ENCODE measurements at regions not wholly inside any gene's neighbourhood (a gene's known extent, or its start where the extent isn't known, plus 50 kb on each side); places are given as distances from the start of the nearest gene placed in this dataset.
"Not testable (repeated sequence)": the region's sequence is repeated elsewhere in the genome, so short reads cannot be mapped to it uniquely, and the experiment has no call there.

GRCh38 chr6:14290772-14291330, 173.3 kb downstream of the CD83 start:
- DNase-seq (ENCODE audit: low read depth, low spot score): no peak

DNA sequence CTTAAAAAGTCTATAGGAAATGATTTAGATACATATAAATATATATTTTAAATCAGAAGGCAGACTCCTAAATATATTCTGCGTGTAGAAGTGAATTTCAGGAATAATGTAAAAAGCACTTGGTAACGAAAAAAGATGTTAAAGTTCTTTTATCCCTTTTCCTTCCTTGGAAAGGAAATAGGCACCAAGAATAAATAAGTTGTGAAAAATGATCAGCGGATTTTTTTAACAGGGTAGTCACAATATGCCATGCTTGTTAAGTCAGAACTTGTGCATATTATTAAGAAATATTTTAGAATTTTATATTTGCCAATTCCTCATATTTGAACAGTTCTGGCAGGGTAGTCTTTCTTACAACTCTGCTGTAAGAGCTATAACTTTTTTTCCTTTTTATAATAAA, 173.8 kb downstream of the CD83 start:
- no peak for DNase-seq (ENCODE audit: low read depth, low spot score)

DNA sequence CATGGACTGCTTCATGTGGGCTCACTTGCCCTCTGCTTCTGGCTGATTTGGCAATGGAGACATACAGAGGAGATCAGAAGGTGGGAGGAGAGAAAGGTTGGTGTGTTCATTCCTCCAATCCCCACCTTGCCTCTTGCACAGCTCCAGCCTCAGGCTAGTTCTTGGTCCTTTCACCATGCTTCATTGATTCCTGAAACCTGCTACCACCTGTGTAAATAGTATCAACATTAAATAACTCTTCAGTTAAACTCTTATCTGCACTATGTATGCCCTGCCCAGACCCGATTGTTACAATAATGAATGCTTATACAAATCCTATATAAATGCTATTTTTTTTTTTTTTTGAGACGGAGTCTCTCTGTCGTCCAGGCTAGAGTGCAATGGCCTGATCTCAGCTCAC, 174.5 kb downstream of the CD83 start:
- no peak for DNase-seq (ENCODE audit: low read depth, low spot score)

DNA sequence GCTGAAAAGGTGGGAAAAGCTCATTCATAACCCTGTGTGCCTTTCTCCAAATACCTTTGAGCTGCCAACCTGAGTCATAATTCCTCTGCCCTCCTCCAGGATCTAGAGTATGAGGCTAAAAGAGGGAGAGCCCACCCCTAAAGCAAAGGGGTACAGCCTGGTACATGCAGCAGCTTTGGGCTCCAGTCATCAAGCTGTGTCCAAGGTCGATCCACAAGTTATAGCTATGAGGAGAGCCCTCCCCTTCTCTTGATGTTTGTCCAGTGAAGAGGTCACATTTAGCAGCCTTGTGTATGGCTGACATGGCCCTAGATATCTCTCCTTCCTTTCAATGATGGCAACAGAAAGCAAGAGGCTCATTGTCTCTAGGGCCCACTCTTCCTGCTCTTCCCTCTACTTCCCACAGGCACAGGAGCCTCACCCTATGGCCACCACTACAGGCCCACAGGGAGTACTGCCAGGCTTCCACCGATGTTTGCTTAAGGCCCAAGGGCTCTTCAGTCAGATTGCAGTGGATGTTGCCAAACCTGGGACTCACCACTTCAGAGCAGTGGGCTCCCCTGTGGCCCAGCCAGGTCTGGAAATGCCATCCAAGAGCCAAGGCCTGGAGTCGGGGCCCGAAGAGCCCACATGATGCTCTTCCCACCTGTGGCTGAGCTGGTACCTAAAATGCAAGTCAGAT, 176.8 kb downstream of the CD83 start:
- no peak for DNase-seq (ENCODE audit: low read depth, low spot score)

DNA sequence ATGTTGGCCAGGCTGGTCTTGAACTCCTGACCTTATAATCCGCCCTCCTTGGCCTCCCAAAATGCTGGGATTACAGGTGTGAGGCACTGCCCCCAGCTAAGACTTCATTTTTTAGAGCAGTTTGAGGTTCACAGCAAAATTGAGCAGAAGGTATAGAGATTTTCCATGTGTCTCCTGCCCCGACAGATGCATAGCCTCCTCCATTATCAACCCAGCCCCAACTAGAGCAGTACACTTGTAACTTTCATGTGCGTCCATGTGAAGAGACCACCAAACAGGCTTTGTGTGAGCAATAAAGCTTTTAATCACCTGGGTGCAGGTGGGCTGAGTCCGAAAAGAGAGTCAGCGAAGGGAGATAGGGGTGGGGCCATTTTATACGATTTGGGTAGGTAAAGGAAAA, 179.1 kb downstream of the CD83 start:
- not testable (repeated sequence) for DNase-seq (ENCODE audit: low read depth, low spot score)

DNA sequence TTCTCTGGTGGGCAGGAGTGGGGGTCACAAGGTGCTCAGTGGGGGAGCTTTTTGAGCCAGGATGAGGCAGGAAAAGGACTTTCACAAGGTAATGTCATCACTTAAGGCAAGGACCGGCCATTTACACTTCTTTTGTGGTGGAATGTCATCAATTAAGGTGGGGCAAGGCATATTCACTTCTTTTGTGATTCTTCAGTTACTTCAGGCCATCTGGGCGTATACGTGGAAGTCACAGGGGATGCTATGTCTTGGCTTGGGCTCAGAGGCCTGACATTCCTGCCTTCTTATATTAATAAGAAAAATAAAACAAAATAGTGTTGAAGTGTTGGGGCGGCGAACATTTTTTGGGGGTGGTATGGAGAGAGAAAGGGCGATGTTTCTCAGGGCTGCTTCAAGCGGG, 179.5 kb downstream of the CD83 start:
- not testable (repeated sequence) for DNase-seq (ENCODE audit: low read depth, low spot score)

DNA sequence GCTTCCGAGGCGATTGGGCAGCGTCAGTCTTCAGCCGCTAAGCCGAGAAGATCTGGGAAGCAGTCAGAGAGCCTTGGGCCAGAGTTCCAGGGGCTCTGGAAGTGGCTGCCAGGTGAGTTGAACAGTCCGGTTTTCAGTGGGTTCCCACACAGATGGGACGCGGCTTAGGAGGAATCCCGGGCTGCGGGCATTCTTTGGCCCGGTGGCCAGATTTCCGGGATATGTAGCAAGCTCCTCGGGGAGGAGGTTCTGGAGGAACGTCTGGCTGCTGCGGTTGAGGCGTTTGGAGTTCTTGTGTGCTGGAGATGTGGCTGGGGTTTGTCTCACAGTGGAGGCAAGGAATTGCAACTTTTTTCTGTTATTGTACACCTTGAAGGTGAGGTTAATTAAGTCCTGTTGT, 182.6 kb downstream of the CD83 start:
- not testable (repeated sequence) for DNase-seq (ENCODE audit: low read depth, low spot score)

DNA sequence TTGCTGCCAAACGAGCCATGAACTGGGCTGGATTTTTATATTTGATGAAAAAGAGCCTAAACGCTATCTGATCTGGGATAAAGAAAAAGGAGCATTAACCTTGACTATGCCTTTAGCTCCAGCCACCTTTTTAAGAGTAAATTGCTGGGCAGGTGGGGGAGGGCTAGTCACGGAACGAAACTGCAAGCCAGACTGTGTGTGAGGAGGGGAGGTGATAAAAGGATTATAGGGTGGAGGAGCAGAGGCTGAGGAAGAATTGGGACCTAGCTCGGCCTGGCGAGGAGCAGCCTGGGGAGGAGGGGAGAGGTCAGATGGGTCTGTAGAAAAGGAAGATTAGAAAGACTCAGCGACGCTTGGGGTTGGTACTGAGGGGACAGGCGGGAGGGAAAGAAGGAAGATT, 183.1 kb downstream of the CD83 start:
- DNase-seq (ENCODE audit: low read depth, low spot score): not testable (repeated sequence)

GRCh38 chr6:14301477-14301876, 183.9 kb downstream of the CD83 start:
- not testable (repeated sequence) for DNase-seq (ENCODE audit: low read depth, low spot score)

DNA sequence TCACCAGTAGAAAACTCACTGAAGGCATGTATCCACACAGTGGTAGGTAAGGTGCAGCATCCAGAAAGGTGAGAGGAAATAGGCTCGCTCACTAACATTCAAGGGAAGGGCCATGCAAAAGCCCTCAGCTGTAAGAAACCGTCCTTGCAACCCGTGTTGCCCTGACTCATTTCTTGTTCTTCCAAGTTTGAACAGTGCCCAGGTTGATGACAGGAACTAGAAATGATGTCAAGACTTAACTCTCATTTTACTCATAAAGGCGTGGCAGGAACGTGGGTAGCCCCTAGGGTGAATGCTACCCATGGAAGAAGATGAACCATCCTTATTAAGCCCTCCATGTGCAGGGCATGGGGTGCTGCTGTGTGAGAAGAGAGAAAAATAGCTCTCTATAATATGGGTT, 187.6 kb downstream of the CD83 start:
- no peak for DNase-seq (ENCODE audit: low read depth, low spot score)

DNA sequence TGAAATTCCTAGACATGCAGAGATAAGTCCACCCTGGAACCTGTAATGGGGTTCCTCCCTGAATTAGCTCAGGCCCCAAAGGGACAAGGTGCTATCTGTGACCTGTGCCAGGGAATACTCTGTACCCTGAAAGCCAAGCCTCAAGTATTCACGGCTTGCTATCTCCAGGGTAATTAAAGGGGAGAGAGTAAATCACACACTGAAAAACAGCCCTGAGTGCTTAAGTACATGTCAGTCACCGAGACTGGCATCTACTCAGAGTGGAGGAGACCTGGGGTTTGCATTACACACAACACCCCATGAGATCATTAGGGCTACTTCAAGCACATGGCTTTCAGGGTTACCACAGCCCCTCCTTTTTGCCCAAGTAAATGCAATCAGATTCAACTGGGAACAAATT, 188.1 kb downstream of the CD83 start:
- DNase-seq (ENCODE audit: low read depth, low spot score): no peak

DNA sequence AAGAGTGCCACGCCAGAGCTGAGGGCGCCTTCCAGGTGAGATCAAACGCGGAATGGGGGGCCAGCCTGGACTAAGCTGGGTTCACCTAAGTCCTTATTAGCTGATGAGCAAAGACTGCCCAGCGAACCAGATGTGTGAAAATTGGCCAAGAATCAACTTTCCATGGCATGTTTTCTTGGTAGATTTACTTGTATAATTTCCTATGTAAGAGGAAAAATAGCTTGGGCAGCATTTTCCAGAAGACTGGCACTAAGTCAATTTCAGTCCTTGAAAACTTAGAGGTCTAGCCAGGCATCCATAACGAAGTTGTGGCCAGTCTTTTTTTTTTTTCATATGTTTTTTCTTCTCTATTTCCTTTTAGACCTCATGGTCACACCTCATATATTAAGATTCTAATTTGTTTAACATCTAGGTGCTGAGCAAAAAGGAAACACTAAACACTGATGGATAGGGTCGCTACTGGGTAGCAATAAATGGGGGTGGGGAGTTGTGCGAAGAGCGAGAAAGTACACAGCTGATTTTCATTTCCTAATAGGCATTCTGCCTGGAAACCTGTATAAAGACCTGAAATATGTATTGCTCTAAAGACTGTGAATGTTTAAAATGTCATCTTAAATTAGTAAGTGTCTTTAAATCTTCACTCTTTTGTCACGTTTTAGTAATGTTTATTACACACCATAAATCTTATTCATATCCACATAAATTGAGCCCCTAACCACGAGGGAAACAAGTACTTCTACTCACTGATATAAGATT, 188.8 kb downstream of the CD83 start:
- DNase-seq (ENCODE audit: low read depth, low spot score): no peak

DNA sequence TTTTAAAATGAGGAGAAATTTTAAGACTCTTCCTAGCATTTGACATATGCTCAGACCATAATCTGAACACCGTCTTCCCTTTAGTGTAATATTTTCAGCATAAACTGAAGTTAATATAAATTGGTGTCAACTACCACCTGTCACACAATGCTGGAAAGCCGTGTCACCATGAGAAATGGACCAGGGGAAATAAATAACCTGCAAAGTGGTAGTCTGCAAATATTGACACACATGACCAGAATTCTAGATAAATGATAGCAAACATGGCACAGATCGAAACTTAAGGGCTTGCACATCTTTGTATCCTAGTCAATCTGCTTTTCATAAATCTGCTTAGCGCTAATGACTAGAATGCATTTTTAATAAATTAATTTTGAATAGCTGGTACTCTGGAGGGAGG, 191.9 kb downstream of the CD83 start:
- no peak for DNase-seq (ENCODE audit: low read depth, low spot score)

DNA sequence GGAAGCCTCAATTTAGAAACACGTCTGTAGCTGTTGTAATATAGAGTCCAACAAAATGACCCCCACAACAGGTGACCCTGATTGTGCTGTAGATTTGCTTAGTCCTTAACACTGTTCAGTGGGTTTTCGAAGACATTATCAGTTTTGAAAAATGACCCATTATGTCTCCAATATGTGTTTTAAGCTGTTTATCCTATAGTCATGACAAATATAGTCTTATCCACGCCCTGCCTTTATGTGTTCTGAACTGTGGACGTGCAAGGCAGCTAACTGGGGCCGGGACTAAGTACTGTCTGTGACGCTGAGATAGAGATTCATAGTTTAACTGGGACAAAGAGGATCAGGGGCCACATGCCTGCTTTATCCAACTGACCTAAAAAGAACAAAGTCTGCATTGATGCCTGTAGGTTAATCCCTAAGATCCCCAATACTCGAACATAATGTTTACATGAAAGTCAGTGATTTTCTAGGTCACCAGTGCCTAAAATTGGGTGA, 192.4 kb downstream of the CD83 start:
- no peak for DNase-seq (ENCODE audit: low read depth, low spot score)

DNA sequence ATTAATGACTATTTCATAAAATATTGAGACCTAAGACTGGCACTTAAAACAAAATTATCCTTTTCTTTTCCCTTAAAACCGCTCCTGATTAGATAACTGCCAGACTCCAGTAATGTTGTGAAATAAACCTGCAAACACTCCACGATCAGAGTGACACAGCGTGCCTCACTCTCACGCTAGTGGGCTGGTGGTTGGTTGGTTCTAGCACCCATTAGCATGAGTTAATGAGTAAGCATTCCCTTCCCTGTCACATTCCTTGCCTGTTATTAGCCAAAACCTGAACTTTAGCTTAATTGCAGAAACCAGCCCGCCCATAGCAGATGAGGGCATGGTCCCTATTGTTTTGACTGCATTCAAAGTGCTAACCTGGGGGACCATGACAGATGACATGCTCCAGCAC, 193.4 kb downstream of the CD83 start:
- DNase-seq (ENCODE audit: low read depth, low spot score): no peak

- DNase-seq (ENCODE audit: low read depth, low spot score): no peak
These were observed 195.0 kb downstream of the CD83 start for GRCh38 chr6:14312587-14312986.

DNA sequence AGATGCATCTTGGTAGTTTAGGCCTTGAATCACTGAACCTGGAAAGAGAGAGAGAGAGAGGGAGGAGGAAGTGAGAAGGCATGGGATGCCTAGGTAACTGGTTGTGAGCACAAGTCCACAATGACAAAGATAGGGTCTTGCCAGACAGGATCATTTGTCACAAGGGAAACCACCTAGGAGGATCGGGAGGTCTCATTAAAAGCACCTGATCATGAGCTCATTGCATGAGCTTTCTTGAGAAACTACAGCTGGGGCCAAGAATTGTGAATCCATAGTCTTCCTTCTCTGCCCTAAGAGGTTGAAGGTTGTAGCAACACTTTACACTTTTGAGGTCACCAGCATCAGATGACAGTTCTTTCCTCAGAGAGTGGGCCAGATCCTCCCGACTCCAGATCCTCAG, 195.7 kb downstream of the CD83 start:
- DNase-seq (ENCODE audit: low read depth, low spot score): no peak

DNA sequence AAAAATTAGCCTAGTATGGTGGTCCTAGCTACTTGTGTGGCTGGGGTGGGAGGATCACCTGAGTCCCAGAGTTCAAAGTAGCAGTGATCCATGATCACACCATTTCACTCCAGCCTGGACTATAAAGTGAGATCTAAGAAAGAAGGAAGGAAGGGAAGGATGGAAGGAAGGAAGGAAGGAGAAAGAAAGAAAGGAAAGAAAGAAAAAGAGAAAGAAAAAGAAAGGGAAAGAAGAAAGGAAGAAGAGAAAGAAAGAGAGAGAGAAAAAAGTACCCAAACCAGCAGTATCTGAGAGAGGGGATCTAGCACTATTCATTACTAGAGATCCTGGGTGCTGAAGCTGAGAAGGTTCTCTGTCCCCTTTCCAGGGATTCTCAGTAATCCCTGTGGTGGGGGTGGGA, 197.8 kb downstream of the CD83 start:
- no peak for DNase-seq (ENCODE audit: low read depth, low spot score)

- no peak for DNase-seq (ENCODE audit: low read depth, low spot score)
These were observed 199.2 kb downstream of the CD83 start for GRCh38 chr6:14316651-14317386.

DNA sequence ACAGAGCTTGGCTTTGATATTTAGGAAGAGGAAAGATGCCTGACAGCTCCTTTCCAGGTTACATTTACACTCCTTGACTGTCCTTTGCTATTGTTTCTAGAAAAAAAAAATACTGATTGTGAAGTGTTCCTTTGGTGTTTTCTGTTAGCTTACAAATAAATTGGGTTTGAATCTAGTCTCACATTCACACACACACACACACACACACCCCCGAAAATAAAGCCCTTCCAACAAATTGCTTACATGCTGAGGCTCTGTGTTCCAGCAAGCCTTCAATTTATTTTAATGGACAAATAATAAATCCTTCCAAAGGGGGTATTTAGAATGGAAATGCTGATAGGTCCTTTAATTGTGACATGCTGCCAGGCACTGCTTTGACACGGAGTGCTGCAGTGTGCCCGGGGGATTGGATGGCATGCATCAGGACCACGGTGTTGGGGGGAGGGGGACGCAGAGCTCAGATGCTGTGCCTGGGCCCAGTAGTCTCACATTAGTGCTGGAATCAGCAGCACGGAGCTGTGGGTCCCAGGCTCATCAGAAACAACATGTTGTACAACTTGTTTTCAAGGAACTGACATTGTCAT, 199.9 kb downstream of the CD83 start:
- no peak for DNase-seq (ENCODE audit: low read depth, low spot score)

DNA sequence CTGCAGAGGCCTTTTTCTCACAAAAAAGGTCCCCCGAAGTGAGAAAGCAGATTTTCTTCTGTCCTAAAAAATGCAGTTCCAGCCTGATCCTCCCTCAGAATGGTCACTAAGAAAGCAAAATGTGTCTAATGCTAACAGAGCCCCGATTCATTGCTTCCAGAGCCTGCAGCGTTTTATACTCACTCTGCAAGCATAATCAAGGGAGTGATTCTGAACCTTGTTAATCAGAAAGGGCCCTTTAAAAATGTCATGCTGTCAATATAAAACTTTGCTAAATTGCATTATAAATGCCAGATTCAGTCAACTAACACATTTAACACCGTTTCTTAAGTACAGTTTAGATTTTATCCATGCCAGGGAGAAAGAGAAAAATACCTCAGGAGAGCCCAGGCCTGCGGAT, 202.8 kb downstream of the CD83 start:
- DNase-seq (ENCODE audit: low read depth, low spot score): no peak
